ENCODE measurements at regions not wholly inside any gene's neighbourhood (a gene's known extent, or its start where the extent isn't known, plus 50 kb on each side); places are given as distances from the start of the nearest gene placed in this dataset.

GRCh38 chr10:131532291-131532690 is 220.8 kb upstream of the TCERG1L start:
- TF ChIP-seq CTCF (IDR thresholded peaks at IDR 0.05) = no peak
- Histone ChIP-seq H3K27me3 (ENCODE audit: control insufficient read depth, insufficient read depth, low read length) (no peaks in the 10 kb centered on the region), H3K4me1 (ENCODE audit: control insufficient read depth, insufficient read depth, low read length) (no peaks in the 10 kb centered on the region), H3K9me3 (ENCODE audit: control insufficient read depth, insufficient read depth, low read length) (no peaks in the 10 kb centered on the region), H3K27ac (ENCODE audit: low read length) (no peak overlapping the region), H3K36me3 (ENCODE audit: control insufficient read depth, insufficient read depth, low read length) (no peaks in the 10 kb centered on the region), H3K4me3 (ENCODE audit: low read length) (no peak overlapping the region)
- no peak for ATAC-seq
- Mint-ChIP-seq H3K4me3 (no peak overlapping the region), H3K36me3 (no peaks in the 10 kb centered on the region), H3K27ac (no peak overlapping the region), H3K27me3 (ENCODE audit: low read depth in 2 of 2) (peaks cover 4 to 5% of the 10 kb centered on the region in 2 donors), H3K9me3 (no peaks in the 10 kb centered on the region), H3K4me1 (no peaks in the 10 kb centered on the region)
- DNase-seq = no peak
- intact Hi-C loops (cut with micrococcal nuclease) = no loop called here
- WGBS (ENCODE audit: insufficient coverage) = 86% methylated on average over 13 of the region's 13 CpGs

- Mint-ChIP-seq H3K9me3 (no peaks in the 10 kb centered on the region), H3K27me3 (ENCODE audit: low read depth in 2 of 2) (peaks cover 4 to 6% of the 10 kb centered on the region in 2 donors), H3K27ac (no peak overlapping the region), H3K4me3 (no peak overlapping the region), H3K4me1 (no peaks in the 10 kb centered on the region), H3K36me3 (no peaks in the 10 kb centered on the region)
- no peaks in the 10 kb centered on the region for H3K36me3 ChIP-seq (ENCODE audit: control insufficient read depth, insufficient read depth, low read length)
- ATAC-seq (no peak), DNase-seq (no peak)
- 91% methylated on average over 24 of the region's 24 CpGs for WGBS (ENCODE audit: insufficient coverage)
- no peaks in the 10 kb centered on the region for H3K27me3 ChIP-seq (ENCODE audit: control insufficient read depth, insufficient read depth, low read length)
- intact Hi-C loops (cut with micrococcal nuclease) = no loop called here
- H3K4me1 ChIP-seq (ENCODE audit: control insufficient read depth, insufficient read depth, low read length) = no peaks in the 10 kb centered on the region
- no peak overlapping the region for H3K4me3 ChIP-seq (ENCODE audit: low read length)
- TF ChIP-seq CTCF (IDR thresholded peaks at IDR 0.05) = no peak
- H3K9me3 ChIP-seq (ENCODE audit: control insufficient read depth, insufficient read depth, low read length) = no peaks in the 10 kb centered on the region
- H3K27ac ChIP-seq (ENCODE audit: low read length) = no peak overlapping the region
These were observed 221.3 kb upstream of the TCERG1L start for GRCh38 chr10:131532745-131533341.

GRCh38 chr10:131533846-131534526 is 222.5 kb upstream of the TCERG1L start:
- DNase-seq = no peak
- intact Hi-C loops (cut with micrococcal nuclease) = no loop called here
- Mint-ChIP-seq H3K9me3 (no peaks in the 10 kb centered on the region), H3K36me3 (no peaks in the 10 kb centered on the region), H3K4me1 (no peaks in the 10 kb centered on the region), H3K27me3 (ENCODE audit: low read depth in 2 of 2) (peaks cover 5 to 17% of the 10 kb centered on the region in 2 donors), H3K27ac (no peak overlapping the region), H3K4me3 (no peak overlapping the region)
- 90% methylated on average over 14 of the region's 17 CpGs for WGBS (ENCODE audit: insufficient coverage)
- no peak for TF ChIP-seq CTCF (IDR thresholded peaks at IDR 0.05)
- Histone ChIP-seq H3K27me3 (ENCODE audit: control insufficient read depth, insufficient read depth, low read length) (no peaks in the 10 kb centered on the region), H3K36me3 (ENCODE audit: control insufficient read depth, insufficient read depth, low read length) (no peaks in the 10 kb centered on the region), H3K4me1 (ENCODE audit: control insufficient read depth, insufficient read depth, low read length) (no peaks in the 10 kb centered on the region), H3K27ac (ENCODE audit: low read length) (no peak overlapping the region), H3K9me3 (ENCODE audit: control insufficient read depth, insufficient read depth, low read length) (no peaks in the 10 kb centered on the region), H3K4me3 (ENCODE audit: low read length) (no peak overlapping the region)
- no peak for ATAC-seq

- H3K27me3 ChIP-seq (ENCODE audit: control insufficient read depth, insufficient read depth, low read length) = no peaks in the 10 kb centered on the region
- DNase-seq = no peak
- no peaks in the 10 kb centered on the region for H3K36me3 ChIP-seq (ENCODE audit: control insufficient read depth, insufficient read depth, low read length)
- TF ChIP-seq CTCF (IDR thresholded peaks at IDR 0.05) = no peak
- no peaks in the 10 kb centered on the region for H3K9me3 ChIP-seq (ENCODE audit: control insufficient read depth, insufficient read depth, low read length)
- Mint-ChIP-seq H3K27me3 (ENCODE audit: low read depth in 2 of 2) (peaks cover 5 to 17% of the 10 kb centered on the region in 2 donors), H3K4me1 (no peaks in the 10 kb centered on the region), H3K27ac (no peak overlapping the region), H3K9me3 (no peaks in the 10 kb centered on the region), H3K36me3 (no peaks in the 10 kb centered on the region), H3K4me3 (no peak overlapping the region)
- intact Hi-C loops (cut with micrococcal nuclease) = no loop called here
- no peak for ATAC-seq
- no peak overlapping the region for H3K27ac ChIP-seq (ENCODE audit: low read length)
- no peaks in the 10 kb centered on the region for H3K4me1 ChIP-seq (ENCODE audit: control insufficient read depth, insufficient read depth, low read length)
- H3K4me3 ChIP-seq (ENCODE audit: low read length) = no peak overlapping the region
- 71% methylated on average over 9 of the region's 11 CpGs for WGBS (ENCODE audit: insufficient coverage)
These were observed 223.3 kb upstream of the TCERG1L start for GRCh38 chr10:131534836-131535235.

Data from natural killer cell (primary cell).